PFSK-1 (cell line): ENCODE measurements at regions not wholly inside any gene's neighbourhood (a gene's known extent, or its start where the extent isn't known, plus 50 kb on each side); places are given as distances from the start of the nearest gene placed in this dataset.

Experiments
- POLR2AphosphoS5 ChIP-seq: IDR thresholded peaks from 2 replicates; pipeline ENCODE4 v1.6.1; 2012; ENCODE audit warnings: low read depth, mild to moderate bottlenecking, control low read depth, low read length, moderate library complexity
- TF ChIP-seq, protein P1 (sequence below), 2 experiments: IDR thresholded peaks; 2 replicates each; pipeline versions ENCODE4 v1.6.1 to v1.8.0; 2011 to 2012; ENCODE audit warnings: low read depth in 2 of 2, low read length in 2 of 2, control low read depth in 1 of 2, inconsistent platforms in 1 of 2, mild to moderate bottlenecking in 1 of 2, moderate library complexity in 1 of 2; ENCODE audit not compliant: insufficient read depth in 1 of 2

DNA sequence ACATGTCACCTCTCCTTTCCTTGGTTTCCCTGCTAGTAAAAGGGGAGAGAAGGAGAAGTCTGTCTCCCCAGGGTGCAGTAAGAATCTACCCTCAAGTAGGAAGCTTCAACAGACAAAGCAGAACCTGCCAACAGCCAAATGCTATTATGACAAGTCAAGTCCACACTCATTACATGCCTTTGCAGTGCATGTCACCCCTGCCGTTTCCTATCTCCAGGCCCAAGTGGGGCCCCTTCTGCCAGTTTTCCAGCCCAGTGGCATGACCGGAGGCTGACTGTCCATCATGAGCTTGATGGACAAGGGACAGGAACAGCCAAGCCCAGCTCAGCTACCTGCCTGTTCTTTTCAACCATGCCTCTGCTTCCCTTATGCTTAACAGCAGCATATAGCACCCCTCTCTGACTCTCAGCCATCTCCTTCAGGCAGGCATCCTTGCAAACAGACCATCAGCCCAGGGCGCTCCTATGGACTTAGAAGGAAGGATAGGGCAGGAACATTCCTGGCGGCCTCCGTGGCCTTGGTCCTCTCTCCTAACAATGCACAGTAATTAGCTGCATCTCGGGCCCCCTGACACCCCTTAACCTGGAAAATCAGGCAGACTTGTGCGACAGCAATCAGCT lies 107.2 kb upstream of the RAD23B start:
- TF ChIP-seq, protein P1, sequence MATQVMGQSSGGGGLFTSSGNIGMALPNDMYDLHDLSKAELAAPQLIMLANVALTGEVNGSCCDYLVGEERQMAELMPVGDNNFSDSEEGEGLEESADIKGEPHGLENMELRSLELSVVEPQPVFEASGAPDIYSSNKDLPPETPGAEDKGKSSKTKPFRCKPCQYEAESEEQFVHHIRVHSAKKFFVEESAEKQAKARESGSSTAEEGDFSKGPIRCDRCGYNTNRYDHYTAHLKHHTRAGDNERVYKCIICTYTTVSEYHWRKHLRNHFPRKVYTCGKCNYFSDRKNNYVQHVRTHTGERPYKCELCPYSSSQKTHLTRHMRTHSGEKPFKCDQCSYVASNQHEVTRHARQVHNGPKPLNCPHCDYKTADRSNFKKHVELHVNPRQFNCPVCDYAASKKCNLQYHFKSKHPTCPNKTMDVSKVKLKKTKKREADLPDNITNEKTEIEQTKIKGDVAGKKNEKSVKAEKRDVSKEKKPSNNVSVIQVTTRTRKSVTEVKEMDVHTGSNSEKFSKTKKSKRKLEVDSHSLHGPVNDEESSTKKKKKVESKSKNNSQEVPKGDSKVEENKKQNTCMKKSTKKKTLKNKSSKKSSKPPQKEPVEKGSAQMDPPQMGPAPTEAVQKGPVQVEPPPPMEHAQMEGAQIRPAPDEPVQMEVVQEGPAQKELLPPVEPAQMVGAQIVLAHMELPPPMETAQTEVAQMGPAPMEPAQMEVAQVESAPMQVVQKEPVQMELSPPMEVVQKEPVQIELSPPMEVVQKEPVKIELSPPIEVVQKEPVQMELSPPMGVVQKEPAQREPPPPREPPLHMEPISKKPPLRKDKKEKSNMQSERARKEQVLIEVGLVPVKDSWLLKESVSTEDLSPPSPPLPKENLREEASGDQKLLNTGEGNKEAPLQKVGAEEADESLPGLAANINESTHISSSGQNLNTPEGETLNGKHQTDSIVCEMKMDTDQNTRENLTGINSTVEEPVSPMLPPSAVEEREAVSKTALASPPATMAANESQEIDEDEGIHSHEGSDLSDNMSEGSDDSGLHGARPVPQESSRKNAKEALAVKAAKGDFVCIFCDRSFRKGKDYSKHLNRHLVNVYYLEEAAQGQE (IDR thresholded peaks at IDR 0.05; ENCODE audit: insufficient read depth in 1 of 2, low read depth in 2 of 2, low read length in 2 of 2): no peak
- no peak for TF ChIP-seq POLR2AphosphoS5
